Kidney epithelial cell (primary cell): ENCODE measurements at regions not wholly inside any gene's neighbourhood (a gene's known extent, or its start where the extent isn't known, plus 50 kb on each side); places are given as distances from the start of the nearest gene placed in this dataset.

Experiments
- DNase-seq: peaks from one replicate; pipeline ENCODE4 v3.0.0-alpha.2; 2010; ENCODE audit warnings: low read depth
- H3K27me3 ChIP-seq: 2 replicates; pipeline ENCODE4 v1.6.0; 2011; ENCODE audit warnings: low read length; ENCODE audit not compliant: control insufficient read depth, insufficient read depth
- H3K36me3 ChIP-seq: 2 replicates; pipeline ENCODE4 v1.5.1; 2011; ENCODE audit warnings: low read length; ENCODE audit not compliant: control insufficient read depth, insufficient read depth
- H3K4me3 ChIP-seq: 2 replicates; pipeline ENCODE4 v1.5.1; 2011; ENCODE audit warnings: low read depth, mild to moderate bottlenecking, control low read depth, low read length
- TF ChIP-seq, protein P1 (sequence below): IDR thresholded peaks from 2 replicates; pipeline ENCODE4 v1.5.1; 2011; ENCODE audit warnings: mild to moderate bottlenecking, moderate library complexity, low read length, control low read depth, inconsistent platforms; ENCODE audit not compliant: insufficient read depth, poor library complexity, severe bottlenecking

DNA sequence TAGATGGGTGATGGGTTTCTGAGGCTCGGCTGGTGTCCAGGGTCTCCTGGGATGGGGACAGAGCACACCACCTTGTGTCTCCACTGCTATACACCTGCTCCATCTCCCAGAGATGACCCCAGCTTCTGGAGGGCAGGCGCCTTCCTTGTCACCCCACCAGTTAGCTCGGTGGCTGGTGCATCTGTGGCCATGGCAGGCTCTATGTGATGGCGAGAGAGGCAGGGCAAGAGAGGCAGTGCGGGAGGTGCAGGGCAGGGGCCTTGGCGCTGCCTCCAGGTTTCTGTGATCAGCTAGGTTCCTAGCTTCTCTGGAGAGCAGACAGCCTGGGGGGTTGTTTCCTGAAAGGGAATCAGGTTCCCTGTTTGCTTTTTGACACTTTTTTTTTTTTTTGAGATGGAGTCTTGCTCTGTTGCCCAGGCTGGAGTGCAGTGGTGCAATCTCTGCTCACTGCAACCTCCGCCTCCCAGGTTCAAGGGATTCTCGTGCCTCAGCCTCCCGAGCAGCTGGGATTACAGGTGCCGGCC lies 69.0 kb upstream of the ZNF536 start:
- no peak for DNase-seq
- TF ChIP-seq, protein P1, sequence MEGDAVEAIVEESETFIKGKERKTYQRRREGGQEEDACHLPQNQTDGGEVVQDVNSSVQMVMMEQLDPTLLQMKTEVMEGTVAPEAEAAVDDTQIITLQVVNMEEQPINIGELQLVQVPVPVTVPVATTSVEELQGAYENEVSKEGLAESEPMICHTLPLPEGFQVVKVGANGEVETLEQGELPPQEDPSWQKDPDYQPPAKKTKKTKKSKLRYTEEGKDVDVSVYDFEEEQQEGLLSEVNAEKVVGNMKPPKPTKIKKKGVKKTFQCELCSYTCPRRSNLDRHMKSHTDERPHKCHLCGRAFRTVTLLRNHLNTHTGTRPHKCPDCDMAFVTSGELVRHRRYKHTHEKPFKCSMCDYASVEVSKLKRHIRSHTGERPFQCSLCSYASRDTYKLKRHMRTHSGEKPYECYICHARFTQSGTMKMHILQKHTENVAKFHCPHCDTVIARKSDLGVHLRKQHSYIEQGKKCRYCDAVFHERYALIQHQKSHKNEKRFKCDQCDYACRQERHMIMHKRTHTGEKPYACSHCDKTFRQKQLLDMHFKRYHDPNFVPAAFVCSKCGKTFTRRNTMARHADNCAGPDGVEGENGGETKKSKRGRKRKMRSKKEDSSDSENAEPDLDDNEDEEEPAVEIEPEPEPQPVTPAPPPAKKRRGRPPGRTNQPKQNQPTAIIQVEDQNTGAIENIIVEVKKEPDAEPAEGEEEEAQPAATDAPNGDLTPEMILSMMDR: no peak
- no peaks in the 10 kb centered on the region for H3K36me3 ChIP-seq
- H3K27me3 ChIP-seq: no peaks in the 10 kb centered on the region
- H3K4me3 ChIP-seq: no peak overlapping the region

DNA sequence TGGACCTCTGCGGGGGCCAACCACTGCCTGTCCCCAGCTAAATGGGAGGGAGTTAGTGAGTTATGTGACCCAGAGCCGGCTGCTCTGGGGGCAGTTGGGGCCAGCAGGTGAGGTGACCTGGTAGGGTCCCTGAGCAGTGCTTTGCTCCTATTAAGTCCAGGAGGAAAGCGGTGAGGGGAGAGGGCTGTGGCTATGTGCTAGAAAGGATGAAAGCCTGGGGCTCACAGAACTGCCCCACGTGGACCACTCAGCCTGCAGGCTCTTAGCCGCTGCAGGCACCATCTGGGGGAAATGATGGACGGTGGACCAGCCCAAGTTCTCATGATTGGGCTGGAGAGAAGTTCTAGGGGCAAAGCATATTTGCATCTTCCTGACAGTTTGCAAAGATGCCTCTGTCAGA lies 67.6 kb upstream of the ZNF536 start:
- Histone ChIP-seq H3K36me3 (no peaks in the 10 kb centered on the region), H3K27me3 (no peaks in the 10 kb centered on the region), H3K4me3 (no peak overlapping the region)
- TF ChIP-seq, protein P1: no peak
- DNase-seq: no peak

DNA sequence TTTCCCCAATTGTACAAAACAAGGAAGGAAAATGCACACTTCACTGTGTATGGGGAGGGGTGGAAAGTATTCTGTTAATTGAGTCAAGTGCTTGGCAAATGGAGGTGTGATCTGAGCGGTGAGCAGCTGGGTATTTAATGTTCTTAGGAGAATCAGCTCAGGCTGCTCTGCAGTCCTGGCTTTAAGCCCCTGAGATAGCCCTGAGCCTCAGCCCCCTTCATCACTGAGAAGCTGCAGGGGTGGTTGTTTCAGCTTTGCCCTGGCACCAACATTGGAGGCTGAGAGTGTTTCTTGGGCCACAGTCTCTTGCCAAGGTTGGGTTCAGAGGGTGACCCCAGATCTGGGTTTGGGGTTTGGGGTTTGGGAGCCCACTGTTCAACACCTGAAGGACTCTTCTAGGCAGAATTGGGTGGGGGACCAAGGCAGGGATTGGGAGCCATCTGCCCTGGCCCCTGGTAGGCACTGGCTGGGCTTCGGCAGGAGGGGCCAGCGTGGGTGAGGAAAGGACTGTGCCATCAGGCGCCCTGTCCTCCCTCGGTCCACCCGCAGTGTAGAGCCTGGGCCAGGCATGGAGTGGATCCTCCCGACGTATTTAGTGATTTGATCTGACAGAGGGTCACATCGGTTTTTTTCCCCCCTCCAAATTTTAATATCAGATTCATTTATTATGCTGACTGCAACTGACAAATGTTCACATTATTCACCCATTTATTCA lies 66.7 kb upstream of the ZNF536 start:
- DNase-seq: no peak
- Histone ChIP-seq H3K36me3 (no peaks in the 10 kb centered on the region), H3K27me3 (no peaks in the 10 kb centered on the region), H3K4me3 (no peak overlapping the region)
- TF ChIP-seq, protein P1: no peak

DNA sequence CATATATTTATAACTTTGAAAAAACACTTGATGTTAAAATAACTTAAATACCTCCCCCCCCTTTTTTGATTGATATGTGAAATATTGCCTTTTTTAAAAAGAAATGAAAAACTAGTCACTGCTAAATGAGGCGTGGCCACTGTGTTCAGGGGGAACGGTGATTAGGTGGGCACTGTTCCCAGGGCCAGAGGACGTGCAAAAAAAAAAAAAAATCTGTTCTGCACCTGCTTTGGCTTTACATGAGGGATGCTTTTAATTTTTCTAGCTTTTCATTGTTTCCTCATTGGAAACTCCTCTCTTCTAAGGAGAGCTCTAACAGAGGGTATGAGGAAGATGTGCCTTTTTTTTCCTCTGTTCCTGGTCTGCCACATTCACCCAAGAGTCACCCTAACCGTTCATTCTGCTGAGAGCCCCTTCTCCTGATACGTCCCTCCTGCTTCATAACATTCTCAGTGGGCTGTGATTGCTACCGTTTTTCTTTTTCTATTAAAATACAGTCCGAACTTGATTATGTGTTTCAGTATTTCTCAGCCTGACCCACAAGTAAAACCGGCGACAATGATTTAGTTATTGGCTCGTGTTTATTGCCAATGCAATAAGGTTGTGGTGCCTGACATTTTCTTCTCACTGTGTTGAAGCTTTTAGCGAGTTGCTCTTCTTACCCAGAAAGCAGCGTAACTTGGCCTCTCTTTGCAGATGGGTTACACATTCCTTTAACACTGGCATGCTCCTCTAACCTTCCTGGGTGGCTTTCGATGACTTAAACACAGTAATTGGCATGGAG lies 64.8 kb upstream of the ZNF536 start:
- no peak for DNase-seq
- TF ChIP-seq, protein P1: no peak

DNA sequence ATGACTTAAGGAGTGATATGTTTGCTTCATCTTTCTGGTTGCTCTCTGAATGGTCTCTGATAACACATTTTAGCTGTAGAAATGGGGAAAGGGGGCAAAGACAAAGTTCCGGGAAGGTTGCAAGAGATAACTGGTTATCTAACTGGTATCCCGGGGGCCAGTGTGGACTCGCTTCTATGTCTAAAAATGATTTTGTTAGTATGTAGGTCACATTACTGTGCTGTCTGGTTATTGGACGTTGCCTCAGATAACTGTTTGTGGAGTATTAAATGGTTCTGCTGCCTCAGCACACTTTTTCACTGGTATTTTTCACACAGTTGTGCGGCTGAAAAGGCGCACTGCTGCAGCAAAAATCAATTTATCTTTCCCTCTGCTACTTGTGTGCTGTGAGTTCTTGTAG lies 63.0 kb upstream of the ZNF536 start:
- Histone ChIP-seq H3K36me3 (no peaks in the 10 kb centered on the region), H3K27me3 (no peaks in the 10 kb centered on the region), H3K4me3 (no peak overlapping the region)
- TF ChIP-seq, protein P1: no peak
- DNase-seq: no peak

More for the DNA sequence above, 64.8 kb upstream of the ZNF536 start:
- H3K27me3 ChIP-seq: no peaks in the 10 kb centered on the region
- H3K4me3 ChIP-seq: no peak overlapping the region
- H3K36me3 ChIP-seq: no peaks in the 10 kb centered on the region
